BLaER1 (cell line): ENCODE measurements at regions not wholly inside any gene's neighbourhood (a gene's known extent, or its start where the extent isn't known, plus 50 kb on each side); places are given as distances from the start of the nearest gene placed in this dataset.
"Not testable (repeated sequence)": the region's sequence is repeated elsewhere in the genome, so short reads cannot be mapped to it uniquely, and the experiment has no call there.

ENCODE experiments used
- H3K27ac ChIP-seq: shearing (Covaris generic); formaldehyde crosslinking; 2 replicates; pipeline ENCODE4 v1.8.1; 2022
- H3K27me3 ChIP-seq: shearing (Covaris generic); formaldehyde crosslinking; 2 replicates; pipeline ENCODE4 v1.8.1; 2022
- H3K36me3 ChIP-seq: shearing (Covaris generic); formaldehyde crosslinking; 2 replicates; pipeline ENCODE4 v1.8.1; 2022
- H3K4me1 ChIP-seq: shearing (Covaris generic); formaldehyde crosslinking; 2 replicates; pipeline ENCODE4 v1.8.1; 2022
- H3K4me2 ChIP-seq: shearing (Covaris generic); formaldehyde crosslinking; 2 replicates; pipeline ENCODE4 v1.8.1; 2022
- H3K4me3 ChIP-seq: shearing (Covaris generic); formaldehyde crosslinking; 2 replicates; pipeline ENCODE4 v1.8.1; 2022
- H3K9ac ChIP-seq: shearing (Covaris generic); formaldehyde crosslinking; 2 replicates; pipeline ENCODE4 v1.8.1; 2022
- H3K9me3 ChIP-seq: shearing (Covaris generic); formaldehyde crosslinking; 2 replicates; pipeline ENCODE4 v1.8.1; 2022
- H4K20me1 ChIP-seq: shearing (Covaris generic); formaldehyde crosslinking; 2 replicates; pipeline ENCODE4 v1.8.1; 2022
- Cebpa-rat ChIP-seq: shearing (Covaris generic); IDR thresholded peaks from 2 replicates; pipeline ENCODE4 v1.8.1; 2022

DNA sequence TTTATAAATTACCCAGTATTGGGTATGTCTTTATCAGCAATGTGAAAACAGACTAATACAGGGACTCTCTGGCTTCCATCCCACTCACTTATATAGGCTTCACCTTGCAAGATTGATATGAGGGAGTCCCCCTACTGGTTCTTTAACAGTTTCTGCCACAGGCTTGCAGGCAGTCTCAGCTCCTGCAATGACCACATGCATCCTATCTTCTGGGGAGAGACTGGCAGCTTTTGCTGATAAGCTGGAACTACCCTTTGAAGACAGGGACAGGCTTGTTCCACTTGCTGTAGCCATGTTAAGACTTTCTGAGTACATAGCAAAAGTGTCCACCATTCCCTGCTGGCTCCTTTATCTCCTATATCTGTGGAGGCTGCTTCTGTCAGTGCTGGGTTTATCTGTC, 531.7 kb upstream of the FLRT2 start:
- Histone ChIP-seq H3K4me1 (no peaks in the 10 kb centered on the region), H3K4me2 (no peak overlapping the region), H3K27ac (no peak overlapping the region), H3K9me3 (no peaks in the 10 kb centered on the region), H3K9ac (no peak overlapping the region), H3K36me3 (no peaks in the 10 kb centered on the region), H4K20me1 (no peaks in the 10 kb centered on the region), H3K4me3 (no peak overlapping the region), H3K27me3 (no peaks in the 10 kb centered on the region)
- TF ChIP-seq Cebpa-rat = no peak

- Histone ChIP-seq H3K27me3 (no peaks in the 10 kb centered on the region), H3K36me3 (no peaks in the 10 kb centered on the region), H3K4me2 (no peak overlapping the region), H4K20me1 (no peaks in the 10 kb centered on the region), H3K27ac (no peak overlapping the region), H3K9me3 (no peaks in the 10 kb centered on the region), H3K9ac (no peak overlapping the region), H3K4me1 (no peaks in the 10 kb centered on the region), H3K4me3 (no peak overlapping the region)
- TF ChIP-seq Cebpa-rat = no peak
Observed at GRCh38 chr14:85002846-85003245, 527.1 kb upstream of the FLRT2 start.

DNA sequence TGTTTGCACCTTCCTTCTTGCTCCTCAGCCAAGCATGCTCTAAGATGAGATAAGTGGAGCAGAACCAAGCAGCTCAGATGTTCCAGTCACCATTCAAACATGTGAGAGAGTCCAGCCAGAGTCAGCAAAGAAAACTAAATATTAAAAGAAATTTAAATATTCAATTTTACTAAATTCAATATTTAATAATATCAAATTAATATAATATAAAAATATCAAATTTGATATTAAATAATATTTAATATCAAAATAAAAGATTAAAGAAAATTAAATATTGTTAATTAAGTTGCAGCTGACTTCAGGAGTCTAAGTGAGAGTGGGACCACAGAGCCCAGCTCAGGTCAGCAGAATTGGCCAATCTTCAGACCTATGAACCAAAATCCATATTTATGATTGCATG, 526.1 kb upstream of the FLRT2 start:
- Histone ChIP-seq H3K36me3 (no peaks in the 10 kb centered on the region), H3K4me2 (no peak overlapping the region), H3K9me3 (no peaks in the 10 kb centered on the region), H3K9ac (no peak overlapping the region), H3K27me3 (no peaks in the 10 kb centered on the region), H4K20me1 (no peaks in the 10 kb centered on the region), H3K27ac (no peak overlapping the region), H3K4me1 (no peaks in the 10 kb centered on the region), H3K4me3 (no peak overlapping the region)
- TF ChIP-seq Cebpa-rat = no peak

DNA sequence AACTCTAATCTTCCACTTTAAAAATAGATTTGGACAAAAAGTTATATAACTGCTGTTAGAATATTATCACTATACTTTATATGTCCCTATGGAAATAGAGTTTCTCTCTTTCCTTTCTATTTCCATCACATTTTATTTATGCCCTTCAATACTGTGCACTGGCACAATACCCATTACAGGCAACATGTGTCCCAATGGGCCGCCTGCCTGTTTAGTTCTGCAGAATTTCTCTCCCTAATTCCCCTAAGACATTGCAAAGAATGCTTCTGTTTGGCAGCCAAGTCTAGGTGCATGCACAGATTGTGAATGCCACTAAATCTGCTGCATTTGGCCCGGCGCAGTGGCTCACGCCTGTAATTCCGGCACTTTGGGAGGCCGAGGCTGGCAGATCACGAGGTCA, 520.4 kb upstream of the FLRT2 start:
- no peak for TF ChIP-seq Cebpa-rat
- H3K4me1 ChIP-seq = no peaks in the 10 kb centered on the region
- H3K27me3 ChIP-seq = no peaks in the 10 kb centered on the region
- H3K9me3 ChIP-seq = no peaks in the 10 kb centered on the region
- no peak overlapping the region for H3K27ac ChIP-seq
- no peaks in the 10 kb centered on the region for H4K20me1 ChIP-seq
- no peak overlapping the region for H3K4me3 ChIP-seq
- no peak overlapping the region for H3K9ac ChIP-seq
- no peaks in the 10 kb centered on the region for H3K36me3 ChIP-seq
- H3K4me2 ChIP-seq = no peak overlapping the region

GRCh38 chr14:85010186-85010585, 519.8 kb upstream of the FLRT2 start:
- no peaks in the 10 kb centered on the region for H3K9me3 ChIP-seq
- TF ChIP-seq Cebpa-rat = no peak
- H3K27me3 ChIP-seq = no peaks in the 10 kb centered on the region
- no peak overlapping the region for H3K4me2 ChIP-seq
- no peak overlapping the region for H3K9ac ChIP-seq
- H3K27ac ChIP-seq = no peak overlapping the region
- no peaks in the 10 kb centered on the region for H3K4me1 ChIP-seq
- no peak overlapping the region for H3K4me3 ChIP-seq
- H3K36me3 ChIP-seq = no peaks in the 10 kb centered on the region
- H4K20me1 ChIP-seq = no peaks in the 10 kb centered on the region

- H4K20me1 ChIP-seq = no peaks in the 10 kb centered on the region
- H3K36me3 ChIP-seq = no peaks in the 10 kb centered on the region
- H3K9ac ChIP-seq = no peak overlapping the region
- H3K4me3 ChIP-seq = no peak overlapping the region
- no peaks in the 10 kb centered on the region for H3K27me3 ChIP-seq
- no peaks in the 10 kb centered on the region for H3K4me1 ChIP-seq
- H3K9me3 ChIP-seq = no peaks in the 10 kb centered on the region
- no peak overlapping the region for H3K4me2 ChIP-seq
- TF ChIP-seq Cebpa-rat = no peak
- H3K27ac ChIP-seq = no peak overlapping the region
Observed at GRCh38 chr14:85016496-85016895, 513.4 kb upstream of the FLRT2 start.

DNA sequence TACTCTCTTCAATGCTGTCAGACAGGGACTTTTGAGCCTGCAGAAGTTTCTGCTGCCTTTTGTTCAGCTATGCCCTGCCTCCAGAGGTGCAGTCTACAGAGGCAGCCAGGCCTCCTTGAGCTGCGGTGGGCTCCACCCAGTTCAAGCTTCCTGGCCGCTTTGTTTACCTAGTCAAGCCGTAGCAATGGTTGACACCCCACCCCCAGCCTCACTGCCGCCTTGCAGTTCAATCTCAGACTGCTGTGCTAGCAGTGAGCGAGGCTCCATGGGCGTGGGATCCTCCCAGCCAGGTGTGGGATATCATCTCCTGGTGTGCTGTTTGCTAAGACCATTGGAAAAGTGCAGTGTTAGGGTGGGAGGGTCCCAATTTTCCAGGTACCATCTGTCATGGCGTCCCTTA, 506.1 kb upstream of the FLRT2 start:
- H3K9ac ChIP-seq, H3K27me3 ChIP-seq, H3K36me3 ChIP-seq, H4K20me1 ChIP-seq, H3K9me3 ChIP-seq, H3K4me3 ChIP-seq, H3K27ac ChIP-seq, H3K4me1 ChIP-seq, H3K4me2 ChIP-seq: not testable (repeated sequence)

DNA sequence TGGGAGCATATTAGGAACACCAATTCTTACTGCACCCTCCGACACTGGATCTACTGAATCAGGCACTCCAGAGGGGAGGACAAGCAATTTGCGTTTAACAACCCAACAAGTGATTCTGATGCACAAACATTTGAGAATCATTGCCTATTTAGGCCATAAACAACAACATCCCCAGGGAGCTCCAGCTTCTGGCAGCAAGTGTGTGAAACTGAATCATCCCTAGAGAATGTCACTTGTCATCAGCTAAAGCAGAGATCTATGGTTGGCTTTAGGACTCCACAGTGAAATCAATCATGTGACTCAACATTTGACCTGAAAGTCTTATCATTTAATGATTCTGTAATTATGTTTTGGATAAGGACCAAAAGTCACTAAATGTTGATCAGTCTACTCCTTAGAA, 505.0 kb upstream of the FLRT2 start:
- Histone ChIP-seq H3K9ac (no peak overlapping the region), H3K36me3 (no peaks in the 10 kb centered on the region), H3K27me3 (no peaks in the 10 kb centered on the region), H4K20me1 (no peaks in the 10 kb centered on the region), H3K9me3 (no peaks in the 10 kb centered on the region), H3K4me2 (no peak overlapping the region), H3K27ac (no peak overlapping the region), H3K4me1 (no peaks in the 10 kb centered on the region), H3K4me3 (no peak overlapping the region)
- TF ChIP-seq Cebpa-rat = no peak

DNA sequence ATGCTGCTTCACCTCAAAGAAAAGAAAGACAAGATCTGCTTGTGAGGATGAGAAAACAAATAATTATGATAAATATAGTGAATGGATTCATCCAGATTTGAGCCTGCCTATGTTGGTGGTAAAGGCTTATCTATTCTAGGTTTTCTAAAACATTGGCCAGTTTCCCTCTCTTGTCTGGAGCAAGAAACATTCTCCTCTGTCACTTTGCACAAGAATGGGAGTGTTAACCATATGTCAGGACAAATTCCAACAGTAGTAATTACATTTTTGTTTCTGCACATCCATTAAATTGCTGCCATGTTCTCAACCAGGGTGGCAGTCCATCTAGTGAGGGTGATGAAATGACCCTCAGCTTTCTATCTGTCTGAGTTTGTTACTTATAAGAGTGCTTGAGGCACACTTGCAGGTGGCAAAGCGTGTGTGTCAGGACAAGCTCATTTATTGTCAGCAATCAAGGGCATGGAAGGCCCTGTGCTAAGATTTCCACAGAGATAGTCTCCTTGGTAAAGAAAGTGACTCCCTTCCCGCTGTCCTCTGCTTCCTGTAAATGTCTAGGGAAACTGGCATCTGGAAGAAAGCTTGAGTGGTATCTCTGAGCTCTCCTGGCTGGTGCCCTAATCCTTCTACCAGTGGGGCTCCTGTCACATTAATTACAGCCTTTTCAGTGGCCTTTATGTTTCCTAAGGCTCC, 502.1 kb upstream of the FLRT2 start:
- no peaks in the 10 kb centered on the region for H4K20me1 ChIP-seq

GRCh38 chr14:85037411-85037810, 492.5 kb upstream of the FLRT2 start:
- no peaks in the 10 kb centered on the region for H3K36me3 ChIP-seq
- H3K27me3 ChIP-seq = no peaks in the 10 kb centered on the region
- no peak overlapping the region for H3K9ac ChIP-seq
- H3K4me3 ChIP-seq = no peak overlapping the region
- 0 out of 2 replicates have a peak, but pooled peaks cover 5% of the 10 kb centered on the region for H3K4me1 ChIP-seq
- no peak overlapping the region for H3K4me2 ChIP-seq
- no peak for TF ChIP-seq Cebpa-rat
- no peak overlapping the region for H3K27ac ChIP-seq
- no peaks in the 10 kb centered on the region for H3K9me3 ChIP-seq
- H4K20me1 ChIP-seq = no peaks in the 10 kb centered on the region

More for the DNA sequence above, 502.1 kb upstream of the FLRT2 start:
- H3K4me1 ChIP-seq = no peaks in the 10 kb centered on the region
- no peak overlapping the region for H3K4me2 ChIP-seq
- no peaks in the 10 kb centered on the region for H3K9me3 ChIP-seq
- no peak overlapping the region for H3K4me3 ChIP-seq
- no peak for TF ChIP-seq Cebpa-rat
- no peaks in the 10 kb centered on the region for H3K27me3 ChIP-seq
- H3K27ac ChIP-seq = no peak overlapping the region
- no peaks in the 10 kb centered on the region for H3K36me3 ChIP-seq
- no peak overlapping the region for H3K9ac ChIP-seq
